H1 (cell line): ENCODE measurements at regions not wholly inside any gene's neighbourhood (a gene's known extent, or its start where the extent isn't known, plus 50 kb on each side); places are given as distances from the start of the nearest gene placed in this dataset.

Experiments used
- CHD2 ChIP-seq: IDR thresholded peaks from 2 replicates; pipeline ENCODE4 v1.6.1; 2012; ENCODE audit warnings: low read length, improper control_type of control experiment
- CTCF ChIP-seq, 3 experiments: IDR thresholded peaks; 1 replicate in 2 of 3; 2 replicates in 1 of 3; pipeline versions ENCODE4 v1.5.1 to v1.6.1; 2011; ENCODE audit warnings: low read length in 3 of 3, mild to moderate bottlenecking in 3 of 3, inconsistent platforms in 2 of 3, low read depth in 1 of 3, moderate library complexity in 1 of 3; ENCODE audit not compliant: insufficient read depth in 1 of 3; ENCODE audit errors: control extremely low read depth in 1 of 3
- EGR1 ChIP-seq: IDR thresholded peaks from 2 replicates; pipeline ENCODE4 v1.6.1; 2011; ENCODE audit warnings: low read depth, low read length, borderline replicate concordance

GRCh38 chr7:120215654-120216053 lies 57.3 kb upstream of the KCND2 start:
- TF ChIP-seq CTCF (IDR thresholded peaks at IDR 0.05; ENCODE audit: control extremely low read depth in 1 of 3, insufficient read depth in 1 of 3, low read depth in 1 of 3, low read length in 3 of 3) (no peak), CHD2 (no peak), EGR1 (no peak)
